HepG2 (cell line): ENCODE measurements at regions not wholly inside any gene's neighbourhood (a gene's known extent, or its start where the extent isn't known, plus 50 kb on each side); places are given as distances from the start of the nearest gene placed in this dataset.
"Not testable (repeated sequence)": the region's sequence is repeated elsewhere in the genome, so short reads cannot be mapped to it uniquely, and the experiment has no call there.

Experiments
- ATAC-seq: fragments of 200-7000 bp; cut with Tn5 transposase; 3 replicates; pipeline ENCODE4 v1.9.1; 2020; ENCODE audit warnings: mild to moderate bottlenecking, moderate library complexity
- BruUV-seq: library from RNA; stranded (reverse); fragments of 400-500 nt; replicated peaks from 2 replicates; lab custom pipeline; 2021; lab: Mats Ljungman, UMichigan
- CTCF ChIA-PET: fragments of 300-600 bp; formaldehyde crosslinking; extraction: SDS; loops from one replicate; lab custom pipeline; 2021; ENCODE audit warnings: low total read pairs, inconsistent platforms, low intra/inter-chr PET ratio; lab: Yijun Ruan, JAX
- POLR2A ChIA-PET: fragments of 350-600 bp; sonication (Branson Sonifier 250); formaldehyde crosslinking; loops from one replicate; lab custom pipeline; 2020; ENCODE audit warnings: antibody characterized with exemption, inconsistent platforms; lab: Yijun Ruan, JAX
- DNase-seq: peaks from one replicate; pipeline ENCODE4 v3.0.0-alpha.2; 2015; ENCODE audit warnings: low spot score
- FAIRE-seq: peaks from 3 replicates; lab custom pipeline; 2011; peaks lifted over from hg19 to GRCh38; lab: Jason Lieb, UNC
- H2AFZ ChIP-seq: one replicate; pipeline ENCODE4 v1.6.1; 2011; ENCODE audit warnings: low read length, inconsistent platforms
- H3K27ac ChIP-seq: fragments of 300-600 bp; 3 replicates; pipeline ENCODE4 v1.8.0; 2011; ENCODE audit warnings: mixed run types, mild to moderate bottlenecking, mixed read lengths, low read length, inconsistent platforms; ENCODE audit not compliant: insufficient read depth; ENCODE audit errors: extremely low read length
- H3K27me3 ChIP-seq, 2 experiments: fragments of 200-600 bp in 1 of 2; 2 replicates in 1 of 2; 3 replicates in 1 of 2; pipeline versions ENCODE4 v1.6.0 to v1.8.0; 2011; ENCODE audit warnings: low read length in 2 of 2, mild to moderate bottlenecking in 2 of 2, moderate library complexity in 2 of 2, inconsistent platforms in 1 of 2; ENCODE audit not compliant: insufficient read depth in 2 of 2, control insufficient read depth in 1 of 2
- H3K36me3 ChIP-seq, 2 experiments: fragments of 200-600 bp in 1 of 2; replicated peaks in 1 of 2; 2 replicates in 1 of 2; 3 replicates in 1 of 2; pipeline versions ENCODE4 v1.5.1 to v1.8.0; 2011; ENCODE audit warnings: low read length in 2 of 2, inconsistent platforms in 1 of 2; ENCODE audit not compliant: insufficient read depth in 2 of 2, control insufficient read depth in 1 of 2
- H3K4me1 ChIP-seq: 2 replicates; pipeline ENCODE4 v1.5.1; 2012; ENCODE audit warnings: low read length, inconsistent platforms; ENCODE audit not compliant: insufficient read depth
- H3K4me2 ChIP-seq: 2 replicates; pipeline ENCODE4 v1.6.0; 2011; ENCODE audit warnings: low read depth, low read length, inconsistent platforms
- H3K4me3 ChIP-seq, 3 experiments: fragments of 200-600 bp in 1 of 3; sonication (generic), shearing (Covaris generic) in 1 of 3; replicated peaks in 1 of 3; 2 replicates each; pipeline ENCODE4 v1.5.1; 2011 to 2016; ENCODE audit warnings: low read length in 3 of 3, inconsistent platforms in 2 of 3, low read depth in 2 of 3, mild to moderate bottlenecking in 2 of 3, control low read depth in 1 of 3, mixed read lengths in 1 of 3; ENCODE audit not compliant: insufficient read depth in 1 of 3
- H3K79me2 ChIP-seq: one replicate; pipeline ENCODE4 v1.6.1; 2011; ENCODE audit warnings: low read length, inconsistent platforms; ENCODE audit not compliant: insufficient read depth
- H3K9ac ChIP-seq: 2 replicates; pipeline ENCODE4 v1.6.0; 2011; ENCODE audit warnings: mild to moderate bottlenecking, low read depth, low read length, inconsistent platforms; ENCODE audit not compliant: insufficient read depth
- H3K9me3 ChIP-seq: 2 replicates; pipeline ENCODE4 v1.5.1; 2012; ENCODE audit warnings: mild to moderate bottlenecking, low read length
- H4K20me1 ChIP-seq: 2 replicates; pipeline ENCODE4 v1.6.0; 2011; ENCODE audit warnings: inconsistent platforms, mild to moderate bottlenecking, low read length, moderate library complexity; ENCODE audit not compliant: insufficient read depth
- AGO1 ChIP-seq: fragments of 200-400 bp; formaldehyde crosslinking; IDR thresholded peaks from 2 replicates; pipeline ENCODE4 v1.6.1; 2017; ENCODE audit warnings: mild to moderate bottlenecking, low read depth, low read length, moderate library complexity; ENCODE audit not compliant: poor library complexity, severe bottlenecking
- AKAP8 ChIP-seq: sonication (generic); formaldehyde crosslinking; IDR thresholded peaks from 2 replicates; pipeline ENCODE4 v1.5.1; 2020; ENCODE audit warnings: mild to moderate bottlenecking, missing genetic modification reagents
- ATAD3A ChIP-seq: sonication (generic); formaldehyde crosslinking; IDR thresholded peaks from 2 replicates; pipeline ENCODE4 v1.4.0; 2020; ENCODE audit warnings: missing genetic modification reagents
- BRD4 ChIP-seq: sonication (generic); formaldehyde crosslinking; IDR thresholded peaks from 2 replicates; pipeline ENCODE4 v1.4.0; 2020; ENCODE audit warnings: missing genetic modification reagents
- MBD4 ChIP-seq: IDR thresholded peaks from 2 replicates; pipeline ENCODE4 v1.6.1; 2012; ENCODE audit warnings: low read length, inconsistent platforms, borderline replicate concordance
- NR2F1 ChIP-seq, 2 experiments: fragments of 450-650 bp in 1 of 2; formaldehyde crosslinking in 1 of 2; IDR thresholded peaks; 2 replicates each; pipeline versions ENCODE4 v1.5.0 to v1.6.1; 2016 to 2020; ENCODE audit warnings: mild to moderate bottlenecking in 1 of 2, missing compliant biosample characterization in 1 of 2, missing genetic modification reagents in 1 of 2, moderate library complexity in 1 of 2
- POLR2A ChIP-seq, 2 experiments: IDR thresholded peaks; 2 replicates each; pipeline ENCODE4 v1.6.1; 2011; ENCODE audit warnings: low read depth in 2 of 2, low read length in 2 of 2, mild to moderate bottlenecking in 1 of 2, moderate library complexity in 1 of 2; ENCODE audit not compliant: insufficient read depth in 1 of 2
- SALL2 ChIP-seq: sonication (generic); formaldehyde crosslinking; IDR thresholded peaks from 2 replicates; pipeline ENCODE4 v1.8.1; 2023; ENCODE audit warnings: mild to moderate bottlenecking, missing genetic modification reagents, inconsistent platforms
- WGBS: methylation state at CpG from one replicate; pipeline ENCODE4 v1.1.6; 2017; ENCODE audit warnings: low lambda C conversion rate; 5-methylcytosine and 5-hydroxymethylcytosine counted together
- in situ Hi-C: cut with HindIII; loops from 2 replicates; pipeline ENCODE4 v1.10.0; 2017; ENCODE audit warnings: low pct_unique_long_range_greater_than_20kb; ENCODE audit not compliant: extremely low pct_ligation_motif_present
- intact Hi-C: fragments of 100-400 bp; cut with micrococcal nuclease; formaldehyde crosslinking; loops from one replicate; pipeline ENCODE4 v1.10.0; 2022; ENCODE audit not compliant: unreplicated experiment
- TF ChIP-seq, protein P1 (sequence below): sonication (generic); formaldehyde crosslinking; IDR thresholded peaks from 2 replicates; pipeline ENCODE4 v1.5.0; 2020; ENCODE audit warnings: mild to moderate bottlenecking, missing genetic modification reagents
- TF ChIP-seq, protein P2 (sequence below): sonication (generic); formaldehyde crosslinking; IDR thresholded peaks from 2 replicates; pipeline ENCODE4 v1.4.0; 2020; ENCODE audit warnings: missing genetic modification reagents, borderline replicate concordance
- TF ChIP-seq, protein P3 (sequence below): sonication (generic); formaldehyde crosslinking; IDR thresholded peaks from 2 replicates; pipeline ENCODE4 v1.4.0; 2020; ENCODE audit warnings: missing genetic modification reagents, borderline replicate concordance

DNA sequence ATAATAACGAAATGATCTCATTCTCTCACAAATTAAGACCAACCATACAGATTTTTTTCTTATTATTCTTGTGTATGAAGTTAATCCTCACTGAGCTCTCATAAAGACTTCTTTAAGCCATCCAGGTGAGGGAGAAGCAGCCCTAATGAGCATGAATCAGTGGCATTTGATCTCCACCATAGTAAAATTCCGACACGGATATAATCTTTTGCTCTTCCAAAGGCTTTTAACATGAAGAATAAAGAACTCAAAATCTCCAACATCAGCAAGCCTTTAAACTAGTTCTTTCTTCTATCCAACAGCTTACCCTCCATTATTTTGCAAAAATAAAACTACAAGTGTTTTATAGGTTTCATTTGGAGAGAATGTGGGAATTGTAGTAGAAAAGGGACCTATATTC is 714.7 kb upstream of the NEGR1 start (continued):
- TF ChIP-seq, protein P1, sequence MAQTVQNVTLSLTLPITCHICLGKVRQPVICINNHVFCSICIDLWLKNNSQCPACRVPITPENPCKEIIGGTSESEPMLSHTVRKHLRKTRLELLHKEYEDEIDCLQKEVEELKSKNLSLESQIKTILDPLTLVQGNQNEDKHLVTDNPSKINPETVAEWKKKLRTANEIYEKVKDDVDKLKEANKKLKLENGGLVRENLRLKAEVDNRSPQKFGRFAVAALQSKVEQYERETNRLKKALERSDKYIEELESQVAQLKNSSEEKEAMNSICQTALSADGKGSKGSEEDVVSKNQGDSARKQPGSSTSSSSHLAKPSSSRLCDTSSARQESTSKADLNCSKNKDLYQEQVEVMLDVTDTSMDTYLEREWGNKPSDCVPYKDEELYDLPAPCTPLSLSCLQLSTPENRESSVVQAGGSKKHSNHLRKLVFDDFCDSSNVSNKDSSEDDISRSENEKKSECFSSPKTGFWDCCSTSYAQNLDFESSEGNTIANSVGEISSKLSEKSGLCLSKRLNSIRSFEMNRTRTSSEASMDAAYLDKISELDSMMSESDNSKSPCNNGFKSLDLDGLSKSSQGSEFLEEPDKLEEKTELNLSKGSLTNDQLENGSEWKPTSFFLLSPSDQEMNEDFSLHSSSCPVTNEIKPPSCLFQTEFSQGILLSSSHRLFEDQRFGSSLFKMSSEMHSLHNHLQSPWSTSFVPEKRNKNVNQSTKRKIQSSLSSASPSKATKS (CRISPR knock-in tag): no peak
- TF ChIP-seq ATAD3A (CRISPR knock-in tag) (no peak), NR2F1 (CRISPR knock-in tag; IDR thresholded peaks at IDR 0.05) (no peak), MBD4 (no peak), POLR2A (IDR thresholded peaks at IDR 0.05; ENCODE audit: insufficient read depth in 1 of 2, low read depth in 2 of 2, low read length in 2 of 2) (no peak), SALL2 (CRISPR knock-in tag) (no peak), AKAP8 (CRISPR knock-in tag) (no peak), BRD4 (CRISPR knock-in tag) (no peak), AGO1 (no peak)
- TF ChIP-seq, protein P2, sequence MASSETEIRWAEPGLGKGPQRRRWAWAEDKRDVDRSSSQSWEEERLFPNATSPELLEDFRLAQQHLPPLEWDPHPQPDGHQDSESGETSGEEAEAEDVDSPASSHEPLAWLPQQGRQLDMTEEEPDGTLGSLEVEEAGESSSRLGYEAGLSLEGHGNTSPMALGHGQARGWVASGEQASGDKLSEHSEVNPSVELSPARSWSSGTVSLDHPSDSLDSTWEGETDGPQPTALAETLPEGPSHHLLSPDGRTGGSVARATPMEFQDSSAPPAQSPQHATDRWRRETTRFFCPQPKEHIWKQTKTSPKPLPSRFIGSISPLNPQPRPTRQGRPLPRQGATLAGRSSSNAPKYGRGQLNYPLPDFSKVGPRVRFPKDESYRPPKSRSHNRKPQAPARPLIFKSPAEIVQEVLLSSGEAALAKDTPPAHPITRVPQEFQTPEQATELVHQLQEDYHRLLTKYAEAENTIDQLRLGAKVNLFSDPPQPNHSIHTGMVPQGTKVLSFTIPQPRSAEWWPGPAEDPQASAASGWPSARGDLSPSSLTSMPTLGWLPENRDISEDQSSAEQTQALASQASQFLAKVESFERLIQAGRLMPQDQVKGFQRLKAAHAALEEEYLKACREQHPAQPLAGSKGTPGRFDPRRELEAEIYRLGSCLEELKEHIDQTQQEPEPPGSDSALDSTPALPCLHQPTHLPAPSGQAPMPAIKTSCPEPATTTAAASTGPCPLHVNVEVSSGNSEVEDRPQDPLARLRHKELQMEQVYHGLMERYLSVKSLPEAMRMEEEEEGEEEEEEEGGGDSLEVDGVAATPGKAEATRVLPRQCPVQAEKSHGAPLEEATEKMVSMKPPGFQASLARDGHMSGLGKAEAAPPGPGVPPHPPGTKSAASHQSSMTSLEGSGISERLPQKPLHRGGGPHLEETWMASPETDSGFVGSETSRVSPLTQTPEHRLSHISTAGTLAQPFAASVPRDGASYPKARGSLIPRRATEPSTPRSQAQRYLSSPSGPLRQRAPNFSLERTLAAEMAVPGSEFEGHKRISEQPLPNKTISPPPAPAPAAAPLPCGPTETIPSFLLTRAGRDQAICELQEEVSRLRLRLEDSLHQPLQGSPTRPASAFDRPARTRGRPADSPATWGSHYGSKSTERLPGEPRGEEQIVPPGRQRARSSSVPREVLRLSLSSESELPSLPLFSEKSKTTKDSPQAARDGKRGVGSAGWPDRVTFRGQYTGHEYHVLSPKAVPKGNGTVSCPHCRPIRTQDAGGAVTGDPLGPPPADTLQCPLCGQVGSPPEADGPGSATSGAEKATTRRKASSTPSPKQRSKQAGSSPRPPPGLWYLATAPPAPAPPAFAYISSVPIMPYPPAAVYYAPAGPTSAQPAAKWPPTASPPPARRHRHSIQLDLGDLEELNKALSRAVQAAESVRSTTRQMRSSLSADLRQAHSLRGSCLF (CRISPR knock-in tag): no peak
- TF ChIP-seq, protein P3, sequence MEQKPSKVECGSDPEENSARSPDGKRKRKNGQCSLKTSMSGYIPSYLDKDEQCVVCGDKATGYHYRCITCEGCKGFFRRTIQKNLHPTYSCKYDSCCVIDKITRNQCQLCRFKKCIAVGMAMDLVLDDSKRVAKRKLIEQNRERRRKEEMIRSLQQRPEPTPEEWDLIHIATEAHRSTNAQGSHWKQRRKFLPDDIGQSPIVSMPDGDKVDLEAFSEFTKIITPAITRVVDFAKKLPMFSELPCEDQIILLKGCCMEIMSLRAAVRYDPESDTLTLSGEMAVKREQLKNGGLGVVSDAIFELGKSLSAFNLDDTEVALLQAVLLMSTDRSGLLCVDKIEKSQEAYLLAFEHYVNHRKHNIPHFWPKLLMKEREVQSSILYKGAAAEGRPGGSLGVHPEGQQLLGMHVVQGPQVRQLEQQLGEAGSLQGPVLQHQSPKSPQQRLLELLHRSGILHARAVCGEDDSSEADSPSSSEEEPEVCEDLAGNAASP (CRISPR knock-in tag): no peak
- TF ChIP-seq, all 625 proteins: peak for 0

DNA sequence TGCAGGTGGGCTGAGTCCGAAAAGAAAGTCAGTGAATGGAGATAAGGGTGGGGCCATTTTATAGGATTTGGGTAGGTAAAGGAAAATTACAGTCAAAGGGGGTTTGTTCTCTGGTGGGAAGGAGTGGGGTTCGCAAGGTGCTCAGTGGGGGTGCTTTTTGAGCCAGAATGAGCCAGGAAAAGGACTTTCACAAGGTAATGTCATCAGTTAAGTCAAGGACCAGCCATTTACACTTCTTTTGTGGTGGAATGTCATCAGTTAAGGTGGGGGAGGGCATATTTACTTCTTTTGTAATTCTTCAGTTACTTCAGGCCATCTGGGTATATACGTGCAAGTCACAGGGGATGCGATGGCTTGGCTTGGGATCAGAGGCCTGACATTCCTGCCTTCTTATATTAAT is 705.5 kb upstream of the NEGR1 start:
- H2AFZ ChIP-seq, H3K9ac ChIP-seq, DNase-seq, FAIRE-seq, CTCF ChIA-PET, in situ Hi-C loops, ATAC-seq, H3K4me3 ChIP-seq, H3K27ac ChIP-seq, POLR2A ChIA-PET, H3K79me2 ChIP-seq, intact Hi-C loops, H3K36me3 ChIP-seq, H3K4me1 ChIP-seq, H3K4me2 ChIP-seq, H3K27me3 ChIP-seq, BruUV-seq, H4K20me1 ChIP-seq: not testable (repeated sequence)
- WGBS: 28% methylated on average over 4 of the region's 4 CpGs
- peaks cover 24% of the 10 kb centered on the region; the same call in 1 of the 2 replicates for H3K9me3 ChIP-seq
